ENCODE measurements at regions not wholly inside any gene's neighbourhood (a gene's known extent, or its start where the extent isn't known, plus 50 kb on each side); places are given as distances from the start of the nearest gene placed in this dataset.
A peak's percentile ranks its signal among the peaks of the same experiment; 100 is the strongest.

DNA sequence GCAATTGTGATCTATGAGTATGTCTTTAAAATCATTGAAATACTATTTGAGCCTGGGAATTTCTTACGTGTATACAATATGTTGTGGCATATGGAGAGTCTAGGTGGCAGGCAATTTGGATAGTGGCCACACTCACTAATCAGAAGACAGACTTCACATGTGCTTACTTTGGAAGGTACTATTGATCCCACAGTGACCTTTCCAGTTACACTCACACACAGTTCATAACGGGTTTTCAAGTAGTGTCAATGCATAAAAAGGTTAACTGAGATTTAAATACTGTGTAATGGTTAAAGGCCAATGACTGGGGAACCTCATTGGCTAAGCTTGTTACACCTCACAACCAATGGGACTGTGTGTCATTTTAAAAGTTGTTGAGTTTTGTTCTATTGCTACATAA, 783.2 kb downstream of the RPA4 start:
- no peak for DNase-seq

- DNase-seq: no peak
These were observed 784.4 kb downstream of the RPA4 start for GRCh38 chrX:97668126-97668525.

GRCh38 chrX:97672138-97672537, 788.4 kb downstream of the RPA4 start:
- DNase-seq: no peak

GRCh38 chrX:97672608-97673007, 788.9 kb downstream of the RPA4 start:
- DNase-seq: no peak

- no peak for DNase-seq
These were observed 789.4 kb downstream of the RPA4 start for GRCh38 chrX:97673135-97673534.

DNA sequence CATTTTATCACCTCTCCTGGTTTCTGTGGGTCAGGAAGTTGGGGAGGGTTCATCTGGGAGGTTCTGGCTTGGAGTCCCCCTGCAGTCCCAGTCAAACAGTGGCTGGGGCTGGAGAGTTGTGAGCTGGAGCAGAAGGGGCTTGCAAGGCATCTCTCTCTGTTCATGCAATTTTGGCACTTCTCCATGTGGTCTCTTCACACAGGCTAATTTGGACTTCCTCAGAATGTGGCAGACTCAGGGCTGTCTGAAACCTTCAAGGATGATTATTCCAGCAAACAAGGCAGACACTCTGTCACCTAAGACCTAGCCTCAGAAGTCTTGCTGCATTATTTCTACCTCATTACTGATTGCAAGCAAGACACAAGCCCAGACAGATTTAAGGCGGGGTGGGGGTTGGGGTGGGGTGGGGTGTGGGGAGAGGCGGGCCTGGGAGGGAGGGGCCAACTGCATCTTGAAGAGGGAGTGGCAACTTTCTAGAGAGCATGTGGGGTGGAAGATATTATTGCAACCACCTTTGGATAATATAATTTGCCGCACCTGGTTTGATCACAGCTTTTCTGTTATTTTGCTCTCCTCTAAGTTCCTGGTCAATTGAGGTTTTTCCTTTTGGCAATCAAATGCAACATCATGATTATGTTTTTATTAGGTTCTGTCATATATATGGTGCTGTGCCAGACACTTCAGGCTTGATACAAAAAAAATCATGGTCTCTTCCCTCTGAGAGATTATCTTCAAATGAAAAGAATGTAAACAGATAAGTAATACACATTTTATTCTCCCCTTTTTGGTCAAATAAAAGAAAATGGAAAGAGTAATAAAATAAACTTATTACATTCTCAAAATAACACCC, 799.5 kb downstream of the RPA4 start:
- no peak for DNase-seq

- peak; percentile 1 for DNase-seq
These were observed 802.0 kb downstream of the RPA4 start for GRCh38 chrX:97685753-97686152.

GRCh38 chrX:97691901-97692455, 808.3 kb downstream of the RPA4 start:
- no peak for DNase-seq

DNA sequence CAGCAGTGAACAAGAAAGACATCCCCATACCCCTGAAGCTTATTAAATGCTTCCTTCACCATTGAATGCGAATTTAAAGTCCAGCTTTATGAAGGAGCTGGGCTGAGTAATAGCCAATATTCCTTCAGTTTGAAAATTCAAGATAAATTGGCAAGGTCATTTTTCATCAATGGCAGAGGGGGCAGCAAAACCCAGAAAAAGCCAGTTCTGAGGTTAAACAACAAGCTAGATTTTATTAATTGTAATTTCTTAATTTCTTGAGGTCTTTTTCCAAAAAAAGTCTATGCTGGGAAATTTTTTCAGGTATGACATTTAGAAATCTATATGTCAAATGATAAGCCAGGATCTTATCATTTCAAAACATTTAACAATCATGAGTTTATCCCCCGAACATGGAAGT, 808.9 kb downstream of the RPA4 start:
- no peak for DNase-seq

- no peak for DNase-seq
These were observed 816.8 kb downstream of the RPA4 start for GRCh38 chrX:97700547-97700946.

GRCh38 chrX:97704474-97704873, 820.8 kb downstream of the RPA4 start:
- DNase-seq: no peak

DNA sequence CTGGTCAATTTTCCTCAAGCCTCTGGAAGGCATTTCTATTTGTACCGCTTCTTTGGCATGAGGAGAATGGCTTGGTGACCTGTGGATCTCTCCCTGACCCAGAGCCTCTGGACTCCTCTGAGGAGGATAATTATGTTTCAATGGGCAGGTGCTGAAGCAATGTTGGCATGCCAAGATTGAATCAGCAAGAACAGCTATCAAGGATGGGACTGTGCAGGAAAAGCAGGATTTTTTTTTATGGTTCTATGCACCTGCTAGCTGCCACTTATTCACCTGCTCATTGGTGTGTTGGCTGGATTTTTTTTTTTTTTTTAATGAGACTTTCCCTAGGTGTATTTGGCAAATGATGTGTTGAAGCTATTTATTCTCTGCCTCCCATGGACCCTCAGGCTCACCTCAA, 821.2 kb downstream of the RPA4 start:
- DNase-seq: no peak

DNA sequence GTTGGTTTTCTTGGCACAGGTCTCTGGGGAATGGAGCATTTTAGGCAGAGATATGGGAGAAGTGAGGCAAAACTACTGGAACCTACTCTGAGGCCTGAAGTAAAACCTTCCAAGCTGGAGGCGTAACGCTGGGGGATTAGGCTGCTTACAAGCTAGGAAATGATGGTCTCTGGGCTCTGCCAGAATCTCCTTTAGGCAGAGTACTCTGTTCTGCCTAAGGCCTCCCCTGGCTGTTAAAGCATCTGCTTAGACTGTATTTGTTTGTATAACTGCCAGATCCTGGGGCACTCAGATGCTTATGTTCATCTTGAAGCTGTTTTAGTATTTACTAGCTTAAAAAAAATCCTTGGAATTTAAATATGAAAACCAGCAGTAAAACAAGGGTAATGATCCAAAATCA, 822.2 kb downstream of the RPA4 start:
- no peak for DNase-seq

DNA sequence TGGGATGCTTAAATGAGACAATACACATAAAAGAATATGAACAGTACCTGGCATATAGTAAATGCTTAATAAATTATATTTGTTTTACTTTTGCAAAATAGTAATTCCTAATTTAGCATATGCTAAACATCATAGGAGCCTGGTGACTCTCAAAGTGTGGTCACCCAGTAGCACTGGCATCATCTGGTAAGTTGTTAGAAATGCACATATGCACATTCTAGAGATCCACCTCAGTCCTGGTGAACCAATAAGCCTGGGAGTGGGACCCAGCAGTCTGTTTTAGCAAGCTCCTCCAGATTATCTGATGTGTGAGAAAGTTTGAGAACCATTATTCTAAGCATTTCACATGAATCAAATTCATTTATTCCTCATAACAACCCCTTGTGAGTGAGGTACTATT, 830.4 kb downstream of the RPA4 start:
- no peak for DNase-seq

GRCh38 chrX:97728215-97728614, 844.5 kb downstream of the RPA4 start:
- no peak for DNase-seq

- DNase-seq: no peak
These were observed 856.3 kb downstream of the RPA4 start for GRCh38 chrX:97740044-97740443.

- no peak for DNase-seq
These were observed 857.2 kb downstream of the RPA4 start for GRCh38 chrX:97740886-97741285.

- DNase-seq: no peak
These were observed 859.3 kb downstream of the RPA4 start for GRCh38 chrX:97743014-97743413.

- no peak for DNase-seq
These were observed 863.6 kb downstream of the RPA4 start for GRCh38 chrX:97747346-97747745.

DNA sequence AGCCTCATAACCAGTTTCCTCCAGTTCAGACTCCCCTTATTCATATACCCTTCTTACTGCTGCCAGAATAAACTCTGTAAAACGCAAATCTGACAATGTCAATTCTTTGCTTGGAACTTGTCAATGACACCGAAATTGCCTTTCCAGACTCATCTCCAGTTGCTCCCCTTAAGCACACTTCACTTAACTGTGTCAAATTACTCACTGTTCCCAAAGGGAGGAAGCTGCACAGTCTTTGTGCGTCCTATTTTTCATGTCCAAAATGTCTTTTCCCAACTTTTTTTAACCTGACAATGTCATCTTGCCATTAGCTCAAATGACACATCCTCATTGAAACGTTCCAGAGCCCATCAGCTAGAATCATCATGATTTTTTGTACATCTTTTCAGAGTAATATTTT, 867.3 kb downstream of the RPA4 start:
- DNase-seq: no peak

GRCh38 chrX:97751735-97752134, 868.0 kb downstream of the RPA4 start:
- no peak for DNase-seq

DNA sequence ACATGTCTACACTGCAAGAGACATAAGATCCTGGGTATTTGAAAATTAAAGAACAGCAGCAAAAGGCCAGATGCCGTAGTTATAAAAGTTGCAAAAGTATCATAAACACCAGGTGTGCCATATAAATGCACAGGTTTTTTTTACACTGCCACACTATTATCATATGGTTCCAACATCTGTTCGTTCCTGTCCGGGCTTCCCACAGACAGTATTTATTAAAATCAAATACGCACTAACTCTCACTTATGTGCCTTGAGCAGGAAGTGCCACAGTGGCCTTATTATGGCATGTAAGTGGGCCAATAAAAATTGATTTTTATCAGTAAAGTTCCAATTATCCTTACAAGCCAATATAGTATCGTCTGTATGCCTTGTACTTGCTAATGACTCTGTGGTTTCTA, 873.2 kb downstream of the RPA4 start:
- no peak for DNase-seq

GRCh38 chrX:97763391-97763790, 879.7 kb downstream of the RPA4 start:
- no peak for DNase-seq

GRCh38 chrX:97763981-97764380, 880.3 kb downstream of the RPA4 start:
- no peak for DNase-seq

All from GDM1 (cell line).